GM12878 (cell line): ENCODE measurements at regions not wholly inside any gene's neighbourhood (a gene's known extent, or its start where the extent isn't known, plus 50 kb on each side); places are given as distances from the start of the nearest gene placed in this dataset.

Experiments
- EGR1 ChIP-seq, 2 experiments: IDR thresholded peaks; 1 replicate in 1 of 2; 2 replicates in 1 of 2; pipeline ENCODE4 v1.6.1; 2011 to 2012; ENCODE audit warnings: low read depth in 2 of 2, low read length in 2 of 2, borderline replicate concordance in 1 of 2, mild to moderate bottlenecking in 1 of 2, moderate library complexity in 1 of 2
- IRF4 ChIP-seq: IDR thresholded peaks from 2 replicates; pipeline ENCODE4 v1.6.1; 2011; ENCODE audit warnings: low read depth, low read length
- MYC ChIP-seq: IDR thresholded peaks from 2 replicates; pipeline ENCODE4 v1.6.1; 2011; ENCODE audit warnings: mild to moderate bottlenecking, low read length, moderate library complexity, inconsistent platforms; ENCODE audit not compliant: insufficient read depth, insufficient replicate concordance, insufficient read length, severe bottlenecking
- RAD21 ChIP-seq: IDR thresholded peaks from 2 replicates; pipeline ENCODE4 v1.6.1; 2011; ENCODE audit warnings: mild to moderate bottlenecking, low read depth, low read length, moderate library complexity; ENCODE audit not compliant: insufficient read depth
- RAD51 ChIP-seq: fragments of 450-650 bp; IDR thresholded peaks from 2 replicates; pipeline ENCODE4 v1.6.1; 2016; ENCODE audit warnings: moderate library complexity, mild to moderate bottlenecking, inconsistent platforms
- SMC3 ChIP-seq: IDR thresholded peaks from 2 replicates; pipeline ENCODE4 v1.6.1; 2011; ENCODE audit warnings: low read length, improper control_type of control experiment, borderline replicate concordance
- TAF1 ChIP-seq: IDR thresholded peaks from 2 replicates; pipeline ENCODE4 v1.6.1; 2011; ENCODE audit warnings: mild to moderate bottlenecking, low read depth, low read length, borderline replicate concordance
- ZNF384 ChIP-seq: IDR thresholded peaks from 2 replicates; pipeline ENCODE4 v1.6.1; 2012; ENCODE audit warnings: low read depth, mild to moderate bottlenecking, low read length, improper control_type of control experiment, borderline replicate concordance
- ZZZ3 ChIP-seq: IDR thresholded peaks from 2 replicates; pipeline ENCODE4 v1.6.1; 2011; ENCODE audit warnings: low read depth; ENCODE audit not compliant: control insufficient read depth, insufficient read length
- TF ChIP-seq, protein P1 (sequence below), 3 experiments: IDR thresholded peaks in 2 of 3; conservative IDR thresholded peaks in 1 of 3; 2 replicates each; pipeline ENCODE4 v1.5.1; 2011; ENCODE audit warnings: low read depth in 3 of 3, low read length in 3 of 3, mild to moderate bottlenecking in 3 of 3, control low read depth in 2 of 3, moderate library complexity in 2 of 3, inconsistent platforms in 1 of 3, mixed read lengths in 1 of 3; ENCODE audit not compliant: control insufficient read depth in 2 of 3, insufficient read depth in 1 of 3; ENCODE audit errors: extremely low read depth in 1 of 3
- TF ChIP-seq, protein P2 (sequence below): fragments of 450-650 bp; IDR thresholded peaks from 2 replicates; pipeline ENCODE4 v1.6.1; 2016; ENCODE audit warnings: mild to moderate bottlenecking
- TF ChIP-seq, protein P3 (sequence below): IDR thresholded peaks from 2 replicates; pipeline ENCODE4 v1.6.1; 2011; ENCODE audit warnings: low read depth, mild to moderate bottlenecking, low read length, moderate library complexity, borderline replicate concordance; ENCODE audit errors: extremely low read depth

DNA sequence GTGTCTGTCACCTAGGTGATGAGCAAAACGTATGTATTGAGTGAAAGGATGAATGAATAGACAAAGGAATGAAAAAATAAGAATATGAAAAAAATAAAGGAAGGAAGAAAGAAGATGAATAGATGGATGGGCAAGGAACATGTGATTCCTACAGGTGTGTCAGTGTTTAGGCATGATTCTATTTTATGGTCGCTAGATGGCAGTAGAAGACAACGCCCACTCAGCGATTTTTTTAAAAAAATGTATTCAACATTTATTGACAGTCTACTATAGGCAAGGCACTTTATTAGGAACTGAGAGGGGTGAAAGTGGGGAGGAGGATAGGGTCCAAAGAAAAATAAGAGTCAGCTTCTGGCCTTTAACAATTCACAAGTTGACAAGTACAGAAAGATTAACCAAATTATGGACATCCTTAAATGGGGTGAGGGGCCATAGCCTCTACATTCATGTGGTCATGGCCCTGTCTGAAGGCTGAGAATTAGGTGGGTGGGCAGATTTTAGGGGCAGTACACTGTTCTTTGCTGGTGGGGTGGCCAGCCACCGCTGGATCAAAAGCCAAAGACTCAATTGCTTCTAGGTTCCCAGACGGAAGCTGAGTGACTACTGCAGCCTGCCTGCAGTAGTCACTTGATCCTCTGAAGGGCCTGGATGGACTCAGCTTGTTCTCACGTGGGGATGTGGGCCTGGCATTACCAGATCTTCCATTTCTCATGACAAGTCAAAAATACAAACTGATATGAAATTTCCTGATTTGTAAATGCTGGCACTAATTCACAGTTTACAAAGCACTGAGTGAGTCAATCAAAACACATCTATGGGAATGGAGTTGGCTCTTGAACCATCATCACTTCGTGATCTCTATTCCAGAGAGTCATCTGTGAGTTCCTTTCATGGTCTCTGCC, 83.9 kb downstream of the FASLG start (continued):
- TF ChIP-seq IRF4: no peak
- TF ChIP-seq RAD21: peak; percentile 84
- peak; percentile 98 for TF ChIP-seq ZNF384
- TF ChIP-seq TAF1: no peak
- TF ChIP-seq, protein P1, sequence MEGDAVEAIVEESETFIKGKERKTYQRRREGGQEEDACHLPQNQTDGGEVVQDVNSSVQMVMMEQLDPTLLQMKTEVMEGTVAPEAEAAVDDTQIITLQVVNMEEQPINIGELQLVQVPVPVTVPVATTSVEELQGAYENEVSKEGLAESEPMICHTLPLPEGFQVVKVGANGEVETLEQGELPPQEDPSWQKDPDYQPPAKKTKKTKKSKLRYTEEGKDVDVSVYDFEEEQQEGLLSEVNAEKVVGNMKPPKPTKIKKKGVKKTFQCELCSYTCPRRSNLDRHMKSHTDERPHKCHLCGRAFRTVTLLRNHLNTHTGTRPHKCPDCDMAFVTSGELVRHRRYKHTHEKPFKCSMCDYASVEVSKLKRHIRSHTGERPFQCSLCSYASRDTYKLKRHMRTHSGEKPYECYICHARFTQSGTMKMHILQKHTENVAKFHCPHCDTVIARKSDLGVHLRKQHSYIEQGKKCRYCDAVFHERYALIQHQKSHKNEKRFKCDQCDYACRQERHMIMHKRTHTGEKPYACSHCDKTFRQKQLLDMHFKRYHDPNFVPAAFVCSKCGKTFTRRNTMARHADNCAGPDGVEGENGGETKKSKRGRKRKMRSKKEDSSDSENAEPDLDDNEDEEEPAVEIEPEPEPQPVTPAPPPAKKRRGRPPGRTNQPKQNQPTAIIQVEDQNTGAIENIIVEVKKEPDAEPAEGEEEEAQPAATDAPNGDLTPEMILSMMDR (IDR thresholded peaks at IDR 0.05 in 2 of 3, conservative IDR thresholded peaks at IDR 0.05 in 1 of 3; ENCODE audit: control insufficient read depth in 2 of 3, extremely low read depth in 1 of 3, insufficient read depth in 1 of 3, low read depth in 3 of 3, low read length in 3 of 3): peak; percentile 70 to 76 (median 73)
- no peak for TF ChIP-seq MYC
- TF ChIP-seq RAD51: peak; percentile 46; the same call in 1 of the 2 replicates
- TF ChIP-seq, protein P2, sequence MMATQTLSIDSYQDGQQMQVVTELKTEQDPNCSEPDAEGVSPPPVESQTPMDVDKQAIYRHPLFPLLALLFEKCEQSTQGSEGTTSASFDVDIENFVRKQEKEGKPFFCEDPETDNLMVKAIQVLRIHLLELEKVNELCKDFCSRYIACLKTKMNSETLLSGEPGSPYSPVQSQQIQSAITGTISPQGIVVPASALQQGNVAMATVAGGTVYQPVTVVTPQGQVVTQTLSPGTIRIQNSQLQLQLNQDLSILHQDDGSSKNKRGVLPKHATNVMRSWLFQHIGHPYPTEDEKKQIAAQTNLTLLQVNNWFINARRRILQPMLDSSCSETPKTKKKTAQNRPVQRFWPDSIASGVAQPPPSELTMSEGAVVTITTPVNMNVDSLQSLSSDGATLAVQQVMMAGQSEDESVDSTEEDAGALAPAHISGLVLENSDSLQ: peak; percentile 16; the same call in 1 of the 2 replicates
- TF ChIP-seq SMC3: peak; percentile 73
- TF ChIP-seq, protein P3, sequence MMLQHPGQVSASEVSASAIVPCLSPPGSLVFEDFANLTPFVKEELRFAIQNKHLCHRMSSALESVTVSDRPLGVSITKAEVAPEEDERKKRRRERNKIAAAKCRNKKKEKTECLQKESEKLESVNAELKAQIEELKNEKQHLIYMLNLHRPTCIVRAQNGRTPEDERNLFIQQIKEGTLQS: no peak
- peak in 1 of 2 experiments; percentile 52; a peak in 1 of 3 replicates for TF ChIP-seq EGR1 (IDR thresholded peaks at IDR 0.05; ENCODE audit: borderline replicate concordance in 1 of 2, low read depth in 2 of 2, low read length in 2 of 2)
- TF ChIP-seq ZZZ3: no peak
